ENCODE measurements at regions not wholly inside any gene's neighbourhood (a gene's known extent, or its start where the extent isn't known, plus 50 kb on each side); places are given as distances from the start of the nearest gene placed in this dataset.
A peak's percentile ranks its signal among the peaks of the same experiment; 100 is the strongest.

DNA sequence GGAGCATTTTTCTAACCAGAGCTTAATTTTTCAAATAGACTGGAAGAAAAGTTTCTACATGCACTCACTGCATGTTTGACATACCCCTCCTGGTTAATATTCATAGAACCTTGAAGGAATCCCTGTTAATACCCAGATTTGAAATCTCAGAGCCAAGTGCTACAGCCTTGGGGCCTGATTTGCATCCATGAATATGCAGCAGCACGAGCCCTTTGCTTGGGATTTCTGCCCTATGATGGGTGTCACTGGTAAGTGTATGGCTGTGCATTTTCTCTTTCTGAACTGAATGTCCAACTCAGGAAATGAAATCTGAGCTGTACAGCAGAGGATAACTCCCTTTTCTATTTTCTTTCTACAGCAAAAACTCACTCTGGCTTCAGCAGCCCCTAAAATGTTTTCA is 1157.5 kb downstream of the XPNPEP1 start:
- ChIA-PET CTCF (no interaction called here), POLR2A (no interaction called here)
- no peak for DNase-seq (ENCODE audit: extremely low spot score)
- TF ChIP-seq, protein P1, sequence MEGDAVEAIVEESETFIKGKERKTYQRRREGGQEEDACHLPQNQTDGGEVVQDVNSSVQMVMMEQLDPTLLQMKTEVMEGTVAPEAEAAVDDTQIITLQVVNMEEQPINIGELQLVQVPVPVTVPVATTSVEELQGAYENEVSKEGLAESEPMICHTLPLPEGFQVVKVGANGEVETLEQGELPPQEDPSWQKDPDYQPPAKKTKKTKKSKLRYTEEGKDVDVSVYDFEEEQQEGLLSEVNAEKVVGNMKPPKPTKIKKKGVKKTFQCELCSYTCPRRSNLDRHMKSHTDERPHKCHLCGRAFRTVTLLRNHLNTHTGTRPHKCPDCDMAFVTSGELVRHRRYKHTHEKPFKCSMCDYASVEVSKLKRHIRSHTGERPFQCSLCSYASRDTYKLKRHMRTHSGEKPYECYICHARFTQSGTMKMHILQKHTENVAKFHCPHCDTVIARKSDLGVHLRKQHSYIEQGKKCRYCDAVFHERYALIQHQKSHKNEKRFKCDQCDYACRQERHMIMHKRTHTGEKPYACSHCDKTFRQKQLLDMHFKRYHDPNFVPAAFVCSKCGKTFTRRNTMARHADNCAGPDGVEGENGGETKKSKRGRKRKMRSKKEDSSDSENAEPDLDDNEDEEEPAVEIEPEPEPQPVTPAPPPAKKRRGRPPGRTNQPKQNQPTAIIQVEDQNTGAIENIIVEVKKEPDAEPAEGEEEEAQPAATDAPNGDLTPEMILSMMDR (IDR thresholded peaks at IDR 0.05; ENCODE audit: control extremely low read depth, extremely low read depth, low read depth, missing control alignments): no peak

DNA sequence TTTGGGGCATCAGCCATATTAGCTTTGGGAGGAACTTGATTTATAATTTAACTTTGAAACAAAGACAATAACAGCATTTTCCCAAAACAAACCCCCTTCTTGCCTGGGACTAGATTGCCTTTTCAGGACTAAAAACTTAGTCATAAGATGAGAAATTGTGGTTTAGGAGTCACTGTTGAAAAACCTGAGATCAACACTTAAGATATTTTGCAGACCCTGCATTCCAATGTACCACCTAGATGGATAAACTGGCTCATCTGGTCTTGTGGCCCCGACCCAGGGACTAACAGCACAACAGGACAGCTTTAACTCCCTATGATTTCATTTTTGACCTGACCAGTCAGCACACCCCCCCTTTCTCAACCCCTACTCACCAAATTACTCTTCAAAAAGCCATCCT is 1165.4 kb downstream of the XPNPEP1 start:
- TF ChIP-seq, protein P1 (IDR thresholded peaks at IDR 0.05; ENCODE audit: control extremely low read depth, extremely low read depth, low read depth, missing control alignments): no peak
- CTCF ChIA-PET: no interaction called here
- POLR2A ChIA-PET: no interaction called here
- no peak for DNase-seq (ENCODE audit: extremely low spot score)

DNA sequence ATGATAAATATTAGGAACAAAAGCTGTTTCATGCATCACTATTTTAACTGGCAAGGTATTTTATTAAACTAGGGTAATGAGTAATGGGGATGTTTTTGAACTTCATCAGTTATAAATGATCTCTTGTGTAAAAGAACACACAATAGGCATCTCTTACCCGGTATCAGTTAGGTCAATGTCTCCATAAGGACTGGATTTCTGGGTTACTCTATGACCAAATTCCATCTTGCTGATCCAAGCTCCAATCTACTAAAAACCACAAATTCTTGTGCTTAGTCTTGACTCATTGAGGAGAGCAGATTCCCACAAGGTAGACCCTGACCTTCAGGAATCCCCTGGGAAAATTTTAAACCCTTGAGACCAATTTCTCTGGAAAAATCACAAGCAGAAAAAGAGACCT is 1167.7 kb downstream of the XPNPEP1 start:
- TF ChIP-seq, protein P1 (IDR thresholded peaks at IDR 0.05; ENCODE audit: control extremely low read depth, extremely low read depth, low read depth, missing control alignments): no peak
- ChIA-PET CTCF (interaction anchor here (2.1 kb wide), 1 partner anchor 8 kb away, joined by 5 read pairs; no protein-coding TSS in a partner anchor), POLR2A (no interaction called here)
- no peak for DNase-seq (ENCODE audit: extremely low spot score)

DNA sequence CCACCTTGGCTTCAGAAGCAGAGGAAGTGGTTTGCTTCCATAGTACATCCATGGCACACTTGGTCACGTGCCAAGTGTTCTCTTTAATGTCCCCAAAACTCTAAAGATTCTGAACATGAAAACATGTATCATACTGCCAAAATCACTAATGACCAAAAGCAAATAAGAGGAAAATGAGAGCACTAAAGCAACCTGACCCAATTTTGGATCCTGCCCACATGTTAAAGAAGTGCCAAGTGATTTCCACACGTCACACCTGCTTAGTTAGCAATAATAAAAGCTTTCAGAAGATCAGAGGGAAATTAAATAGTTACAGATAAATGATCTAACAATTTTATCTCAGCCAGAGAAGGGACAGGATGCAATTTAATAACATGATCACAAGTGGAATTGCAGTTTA is 1170.0 kb downstream of the XPNPEP1 start:
- POLR2A ChIA-PET: no interaction called here
- TF ChIP-seq, protein P1 (IDR thresholded peaks at IDR 0.05; ENCODE audit: control extremely low read depth, extremely low read depth, low read depth, missing control alignments): no peak
- DNase-seq (ENCODE audit: extremely low spot score): no peak
- CTCF ChIA-PET: interaction anchor here (2.1 kb wide), 1 partner anchor 10 kb away, joined by 5 read pairs; no protein-coding TSS in a partner anchor

DNA sequence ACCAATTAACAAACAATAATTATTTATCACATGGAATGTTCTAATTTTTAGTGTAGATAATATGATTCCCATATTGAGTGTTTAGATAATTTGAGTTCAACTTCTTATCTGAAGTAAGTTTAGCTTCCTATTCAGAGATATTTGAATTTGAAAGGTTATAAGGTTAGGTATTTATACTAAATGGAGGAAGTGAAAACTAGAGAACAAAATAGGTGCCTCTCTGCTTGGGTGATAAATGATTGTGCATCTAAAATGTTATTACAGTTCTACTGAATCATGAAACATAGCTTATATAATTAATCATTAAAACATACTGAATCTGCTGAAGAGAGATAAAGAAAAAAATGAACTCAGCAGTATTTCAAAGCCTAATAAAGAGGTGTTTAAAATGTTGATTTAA is 1174.3 kb downstream of the XPNPEP1 start:
- TF ChIP-seq, protein P1 (IDR thresholded peaks at IDR 0.05; ENCODE audit: control extremely low read depth, extremely low read depth, low read depth, missing control alignments): no peak
- peak; percentile 9 for DNase-seq (ENCODE audit: extremely low spot score)
- ChIA-PET CTCF (interaction anchor here (0.6 to 2.3 kb wide), 3 partner anchors 10 to 120 kb away, joined by 3 to 5 read pairs (median 4); no protein-coding TSS in a partner anchor), POLR2A (no interaction called here)

DNA sequence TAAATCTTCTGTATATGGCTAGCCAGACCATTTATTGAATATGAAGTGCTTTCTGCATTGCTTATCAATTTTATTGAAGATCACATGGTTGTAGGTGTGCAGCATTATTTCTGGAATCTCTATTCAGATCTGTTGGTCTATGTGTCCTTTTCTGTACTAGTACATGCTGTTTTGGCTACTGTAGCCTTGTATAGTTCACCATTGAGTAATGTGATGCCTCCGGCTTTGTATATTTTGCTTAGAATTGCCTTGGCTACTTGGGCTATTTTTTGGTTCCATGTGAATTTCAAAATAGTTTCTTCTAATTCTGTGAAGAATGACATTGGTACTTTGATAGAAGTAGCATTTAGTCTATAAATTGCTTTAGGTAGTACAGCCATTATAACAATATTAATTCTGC is 1187.2 kb downstream of the XPNPEP1 start:
- ChIA-PET CTCF (no interaction called here), POLR2A (no interaction called here)
- no peak for DNase-seq (ENCODE audit: extremely low spot score)
- TF ChIP-seq, protein P1 (IDR thresholded peaks at IDR 0.05; ENCODE audit: control extremely low read depth, extremely low read depth, low read depth, missing control alignments): no peak

DNA sequence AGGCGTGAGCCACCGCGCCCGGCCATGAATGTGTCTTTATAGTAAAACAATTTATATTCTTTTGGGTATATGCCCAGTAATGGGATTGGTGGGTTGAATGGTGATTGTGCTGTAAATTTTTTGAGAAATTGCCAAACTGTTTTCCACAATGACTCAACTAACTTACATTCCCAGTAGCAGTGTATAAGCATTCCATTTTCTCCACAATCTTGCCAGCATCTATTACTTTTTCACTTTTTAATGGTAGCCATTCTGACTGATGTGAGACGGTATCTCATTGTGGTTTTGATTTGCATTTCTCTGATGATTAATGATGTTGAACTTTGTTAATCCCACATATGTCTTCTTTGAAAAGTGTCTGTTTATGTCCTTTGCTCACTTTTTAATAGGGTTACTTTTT is 1187.9 kb downstream of the XPNPEP1 start:
- CTCF ChIA-PET: no interaction called here
- POLR2A ChIA-PET: no interaction called here
- TF ChIP-seq, protein P1 (IDR thresholded peaks at IDR 0.05; ENCODE audit: control extremely low read depth, extremely low read depth, low read depth, missing control alignments): no peak
- no peak for DNase-seq (ENCODE audit: extremely low spot score)

All from GM10248 (cell line).